ENCODE measurements at regions not wholly inside any gene's neighbourhood (a gene's known extent, or its start where the extent isn't known, plus 50 kb on each side); places are given as distances from the start of the nearest gene placed in this dataset.
A peak's percentile ranks its signal among the peaks of the same experiment; 100 is the strongest.

GRCh38 chr12:123064885-123065619 is 84.6 kb downstream of the ARL6IP4 start:
- Mint-ChIP-seq H3K4me3 (ENCODE audit: unreplicated experiment) (no peak overlapping the region), H3K36me3 (ENCODE audit: unreplicated experiment) (no peaks in the 10 kb centered on the region), H3K27me3 (ENCODE audit: unreplicated experiment) (no peaks in the 10 kb centered on the region), H3K9me3 (ENCODE audit: unreplicated experiment) (no peaks in the 10 kb centered on the region), H3K27ac (ENCODE audit: unreplicated experiment) (no peak overlapping the region), H3K4me1 (ENCODE audit: unreplicated experiment) (peaks cover 22% of the 10 kb centered on the region)
- no peak for DNase-seq (ENCODE audit: extremely low spot score, unreplicated experiment)
- TF ChIP-seq, protein P1, sequence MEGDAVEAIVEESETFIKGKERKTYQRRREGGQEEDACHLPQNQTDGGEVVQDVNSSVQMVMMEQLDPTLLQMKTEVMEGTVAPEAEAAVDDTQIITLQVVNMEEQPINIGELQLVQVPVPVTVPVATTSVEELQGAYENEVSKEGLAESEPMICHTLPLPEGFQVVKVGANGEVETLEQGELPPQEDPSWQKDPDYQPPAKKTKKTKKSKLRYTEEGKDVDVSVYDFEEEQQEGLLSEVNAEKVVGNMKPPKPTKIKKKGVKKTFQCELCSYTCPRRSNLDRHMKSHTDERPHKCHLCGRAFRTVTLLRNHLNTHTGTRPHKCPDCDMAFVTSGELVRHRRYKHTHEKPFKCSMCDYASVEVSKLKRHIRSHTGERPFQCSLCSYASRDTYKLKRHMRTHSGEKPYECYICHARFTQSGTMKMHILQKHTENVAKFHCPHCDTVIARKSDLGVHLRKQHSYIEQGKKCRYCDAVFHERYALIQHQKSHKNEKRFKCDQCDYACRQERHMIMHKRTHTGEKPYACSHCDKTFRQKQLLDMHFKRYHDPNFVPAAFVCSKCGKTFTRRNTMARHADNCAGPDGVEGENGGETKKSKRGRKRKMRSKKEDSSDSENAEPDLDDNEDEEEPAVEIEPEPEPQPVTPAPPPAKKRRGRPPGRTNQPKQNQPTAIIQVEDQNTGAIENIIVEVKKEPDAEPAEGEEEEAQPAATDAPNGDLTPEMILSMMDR (IDR thresholded peaks at IDR 0.05) = no peak

GRCh38 chr12:123064366-123064765 is 83.9 kb downstream of the ARL6IP4 start:
- Mint-ChIP-seq H3K27ac (ENCODE audit: unreplicated experiment) (no peak overlapping the region), H3K4me1 (ENCODE audit: unreplicated experiment) (peaks cover 28% of the 10 kb centered on the region), H3K27me3 (ENCODE audit: unreplicated experiment) (no peaks in the 10 kb centered on the region), H3K9me3 (ENCODE audit: unreplicated experiment) (no peaks in the 10 kb centered on the region), H3K36me3 (ENCODE audit: unreplicated experiment) (no peaks in the 10 kb centered on the region), H3K4me3 (ENCODE audit: unreplicated experiment) (no peak overlapping the region)
- DNase-seq (ENCODE audit: extremely low spot score, unreplicated experiment) = no peak
- TF ChIP-seq, protein P1 (IDR thresholded peaks at IDR 0.05) = no peak

DNA sequence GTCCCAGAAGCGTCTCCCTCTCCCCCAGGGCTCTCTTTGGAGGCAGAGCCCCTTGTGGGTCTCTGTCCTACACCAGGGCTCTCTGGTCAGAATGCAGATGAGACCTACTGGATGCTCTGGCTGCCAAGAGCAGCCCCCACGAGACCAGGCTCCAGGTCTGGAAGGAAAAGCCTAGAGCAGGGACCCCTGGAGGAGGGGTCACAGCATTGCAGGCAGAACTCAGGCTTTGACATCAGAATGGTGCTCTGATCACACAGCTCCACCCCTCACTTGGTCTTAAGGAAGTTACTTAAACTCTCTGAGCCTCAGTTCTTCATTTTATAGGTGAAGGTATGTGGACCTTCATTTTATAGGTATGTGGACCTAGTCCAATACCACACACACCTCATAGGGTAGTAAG is 83.1 kb downstream of the ARL6IP4 start:
- no peak overlapping the region for H3K27ac Mint-ChIP-seq (ENCODE audit: unreplicated experiment)
- TF ChIP-seq, protein P1 (IDR thresholded peaks at IDR 0.05) = peak; percentile 39
- no peak for DNase-seq (ENCODE audit: extremely low spot score, unreplicated experiment)
- H3K4me1 Mint-ChIP-seq (ENCODE audit: unreplicated experiment) = peaks cover 34% of the 10 kb centered on the region
- no peaks in the 10 kb centered on the region for H3K9me3 Mint-ChIP-seq (ENCODE audit: unreplicated experiment)
- H3K4me3 Mint-ChIP-seq (ENCODE audit: unreplicated experiment) = no peak overlapping the region
- H3K27me3 Mint-ChIP-seq (ENCODE audit: unreplicated experiment) = no peaks in the 10 kb centered on the region
- H3K36me3 Mint-ChIP-seq (ENCODE audit: unreplicated experiment) = no peaks in the 10 kb centered on the region

GRCh38 chr12:123062681-123063486 is 82.4 kb downstream of the ARL6IP4 start:
- Mint-ChIP-seq H3K4me1 (ENCODE audit: unreplicated experiment) (peaks cover 34% of the 10 kb centered on the region), H3K9me3 (ENCODE audit: unreplicated experiment) (no peaks in the 10 kb centered on the region), H3K4me3 (ENCODE audit: unreplicated experiment) (no peak overlapping the region), H3K36me3 (ENCODE audit: unreplicated experiment) (no peaks in the 10 kb centered on the region), H3K27me3 (ENCODE audit: unreplicated experiment) (no peaks in the 10 kb centered on the region), H3K27ac (ENCODE audit: unreplicated experiment) (peak overlapping the region; percentile 41)
- TF ChIP-seq, protein P1 (IDR thresholded peaks at IDR 0.05) = no peak
- DNase-seq (ENCODE audit: extremely low spot score, unreplicated experiment) = no peak
